Mucosa of rectum (tissue), 2 donors: ENCODE measurements at regions not wholly inside any gene's neighbourhood (a gene's known extent, or its start where the extent isn't known, plus 50 kb on each side); places are given as distances from the start of the nearest gene placed in this dataset.

Experiments
- H3K27ac ChIP-seq, 2 donors: one replicate each; pipeline ENCODE4 v1.7.0; 2013; ENCODE audit warnings: inconsistent platforms in 2 of 2, low read depth in 2 of 2, low read length in 2 of 2
- H3K27me3 ChIP-seq, 2 donors: one replicate each; pipeline ENCODE4 v1.7.0; 2013; ENCODE audit warnings: low read length in 2 of 2; ENCODE audit not compliant: control insufficient read depth in 2 of 2, insufficient read depth in 2 of 2
- H3K36me3 ChIP-seq, 2 donors: one replicate each; pipeline ENCODE4 v1.7.0; 2013; ENCODE audit warnings: low read length in 2 of 2; ENCODE audit not compliant: control insufficient read depth in 2 of 2, insufficient read depth in 2 of 2
- H3K4me1 ChIP-seq, 2 donors: one replicate each; pipeline ENCODE4 v1.7.0; 2013; ENCODE audit warnings: low read length in 2 of 2, mild to moderate bottlenecking in 1 of 2; ENCODE audit not compliant: control insufficient read depth in 2 of 2, insufficient read depth in 2 of 2
- H3K4me3 ChIP-seq, 2 donors: one replicate each; pipeline ENCODE4 v1.7.0; 2013; ENCODE audit warnings: low read length in 2 of 2
- H3K9ac ChIP-seq, 2 donors: one replicate each; pipeline ENCODE4 v1.7.0; 2013; ENCODE audit warnings: low read length in 2 of 2, low read depth in 1 of 2, mild to moderate bottlenecking in 1 of 2
- H3K9me3 ChIP-seq, 2 donors: one replicate each; pipeline ENCODE4 v1.7.0; 2013; ENCODE audit warnings: low read length in 2 of 2; ENCODE audit not compliant: control insufficient read depth in 2 of 2
- donor health status: healthy.
- donor health status: Normal muscosa, but diverticular disease.

- Histone ChIP-seq H3K4me1 (no peaks in the 10 kb centered on the region), H3K27me3 (no peaks in the 10 kb centered on the region), H3K9ac (no peak overlapping the region), H3K4me3 (no peak overlapping the region), H3K27ac (no peak overlapping the region), H3K36me3 (no peaks in the 10 kb centered on the region), H3K9me3 (no peaks in the 10 kb centered on the region)
Observed at GRCh38 chr13:71118779-71119364, 748.1 kb downstream of the DACH1 start.

GRCh38 chr13:71117920-71118319 is 749.1 kb downstream of the DACH1 start:
- no peaks in the 10 kb centered on the region for H3K4me1 ChIP-seq
- no peaks in the 10 kb centered on the region for H3K36me3 ChIP-seq
- no peak overlapping the region for H3K27ac ChIP-seq
- no peak overlapping the region for H3K9ac ChIP-seq
- no peak overlapping the region for H3K4me3 ChIP-seq
- H3K9me3 ChIP-seq = no peaks in the 10 kb centered on the region
- H3K27me3 ChIP-seq = no peaks in the 10 kb centered on the region

GRCh38 chr13:71115301-71115700 is 751.7 kb downstream of the DACH1 start:
- no peak overlapping the region for H3K27ac ChIP-seq
- H3K4me1 ChIP-seq = no peaks in the 10 kb centered on the region
- no peaks in the 10 kb centered on the region for H3K27me3 ChIP-seq
- H3K36me3 ChIP-seq = no peaks in the 10 kb centered on the region
- H3K9me3 ChIP-seq = no peaks in the 10 kb centered on the region
- no peak overlapping the region for H3K9ac ChIP-seq
- no peak overlapping the region for H3K4me3 ChIP-seq

- H3K4me1 ChIP-seq = no peaks in the 10 kb centered on the region
- no peak overlapping the region for H3K27ac ChIP-seq
- no peak overlapping the region for H3K9ac ChIP-seq
- no peak overlapping the region for H3K4me3 ChIP-seq
- H3K36me3 ChIP-seq = no peaks in the 10 kb centered on the region
- no peaks in the 10 kb centered on the region for H3K27me3 ChIP-seq
- H3K9me3 ChIP-seq = no peaks in the 10 kb centered on the region
Observed at GRCh38 chr13:71096421-71096820, 770.6 kb downstream of the DACH1 start.

GRCh38 chr13:71090990-71091389 is 776.0 kb downstream of the DACH1 start:
- H3K27ac ChIP-seq = no peak overlapping the region
- no peak overlapping the region for H3K9ac ChIP-seq
- no peaks in the 10 kb centered on the region for H3K27me3 ChIP-seq
- H3K36me3 ChIP-seq = no peaks in the 10 kb centered on the region
- no peak overlapping the region for H3K4me3 ChIP-seq
- no peaks in the 10 kb centered on the region for H3K9me3 ChIP-seq
- no peaks in the 10 kb centered on the region for H3K4me1 ChIP-seq

DNA sequence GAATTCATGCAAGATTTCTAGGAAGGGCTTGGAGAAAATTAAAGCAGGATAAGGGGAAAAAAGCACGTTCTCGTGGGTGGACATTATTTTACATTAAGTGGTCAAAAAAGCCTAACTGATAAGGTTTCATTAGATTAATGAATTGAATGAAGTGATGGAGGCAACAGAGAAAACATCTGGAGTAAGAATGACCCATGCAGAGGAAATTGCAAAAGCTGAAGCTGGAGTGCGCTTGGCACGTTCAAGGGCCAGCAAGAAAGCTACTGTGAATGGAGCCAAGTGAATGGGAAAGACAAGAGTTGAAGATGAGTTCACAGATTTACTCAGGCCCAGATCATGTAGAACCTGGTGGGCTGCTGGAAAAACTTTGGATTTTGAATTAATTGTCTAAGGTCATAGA is 777.9 kb downstream of the DACH1 start:
- H3K27me3 ChIP-seq = no peaks in the 10 kb centered on the region
- no peak overlapping the region for H3K9ac ChIP-seq
- no peaks in the 10 kb centered on the region for H3K4me1 ChIP-seq
- no peak overlapping the region for H3K4me3 ChIP-seq
- no peaks in the 10 kb centered on the region for H3K9me3 ChIP-seq
- no peak overlapping the region for H3K27ac ChIP-seq
- H3K36me3 ChIP-seq = no peaks in the 10 kb centered on the region

DNA sequence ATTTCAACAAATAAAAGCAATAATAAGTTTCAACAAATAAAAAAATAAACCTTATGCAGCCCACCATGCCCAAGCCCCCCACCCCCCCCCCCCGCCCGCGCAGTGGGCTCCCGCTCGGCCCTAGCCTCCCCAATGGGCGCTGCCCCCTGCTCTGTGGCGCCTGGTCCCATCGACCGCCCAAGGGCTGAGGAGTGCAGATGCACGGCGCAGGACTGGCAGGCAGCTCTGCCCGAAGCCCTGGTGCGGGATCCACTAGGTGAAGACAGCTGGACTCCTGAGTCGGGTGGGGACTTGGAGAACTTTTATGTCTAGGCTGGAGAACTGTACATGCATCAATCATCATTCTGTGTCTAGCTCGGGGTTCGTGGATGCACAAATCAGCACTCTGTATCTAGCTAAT is 779.6 kb downstream of the DACH1 start:
- Histone ChIP-seq H3K36me3 (no peaks in the 10 kb centered on the region), H3K27ac (no peak overlapping the region), H3K4me3 (no peak overlapping the region), H3K9ac (no peak overlapping the region), H3K27me3 (no peaks in the 10 kb centered on the region), H3K9me3 (no peaks in the 10 kb centered on the region), H3K4me1 (no peaks in the 10 kb centered on the region)

DNA sequence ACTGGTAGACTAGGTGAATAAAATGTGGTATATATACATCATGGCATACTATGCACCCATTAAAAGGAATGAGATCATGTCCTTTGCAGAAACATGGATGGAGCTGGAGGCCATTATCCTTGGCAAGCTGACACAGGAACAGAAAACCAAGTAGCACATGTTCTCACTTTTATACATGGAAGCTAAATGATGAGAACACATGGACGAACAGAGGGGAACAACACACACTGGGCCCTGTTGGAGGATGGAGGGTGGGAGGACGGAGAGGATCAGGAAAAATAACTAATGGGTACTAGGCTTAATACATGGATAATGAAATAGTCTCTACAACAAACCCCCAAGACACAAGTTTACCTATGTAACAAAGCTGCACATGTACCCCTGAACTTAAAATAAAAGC is 780.0 kb downstream of the DACH1 start:
- no peaks in the 10 kb centered on the region for H3K27me3 ChIP-seq
- no peak overlapping the region for H3K27ac ChIP-seq
- no peak overlapping the region for H3K9ac ChIP-seq
- no peaks in the 10 kb centered on the region for H3K9me3 ChIP-seq
- no peak overlapping the region for H3K4me3 ChIP-seq
- no peaks in the 10 kb centered on the region for H3K4me1 ChIP-seq
- no peaks in the 10 kb centered on the region for H3K36me3 ChIP-seq

DNA sequence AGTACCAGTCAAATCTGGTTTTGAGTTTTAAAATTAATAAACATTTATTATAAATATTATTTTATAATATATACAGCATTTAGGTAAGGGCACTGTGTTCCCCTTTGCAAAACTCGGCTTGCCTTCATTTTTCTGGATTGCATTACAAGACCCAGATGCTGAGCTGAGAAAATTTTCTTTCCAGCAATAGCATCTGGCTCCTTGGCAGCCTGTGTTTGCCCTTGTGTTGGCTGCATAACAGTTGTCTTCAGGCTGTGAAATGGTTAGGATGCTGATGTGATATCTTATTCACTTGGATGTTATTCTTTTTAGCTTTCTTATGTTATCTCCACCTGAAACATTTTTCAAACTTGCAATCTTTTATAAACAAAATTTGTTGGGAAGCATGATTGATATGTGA is 784.4 kb downstream of the DACH1 start:
- H3K9me3 ChIP-seq = no peaks in the 10 kb centered on the region
- H3K9ac ChIP-seq = no peak overlapping the region
- no peak overlapping the region for H3K27ac ChIP-seq
- no peaks in the 10 kb centered on the region for H3K27me3 ChIP-seq
- H3K36me3 ChIP-seq = no peaks in the 10 kb centered on the region
- H3K4me1 ChIP-seq = no peaks in the 10 kb centered on the region
- no peak overlapping the region for H3K4me3 ChIP-seq

DNA sequence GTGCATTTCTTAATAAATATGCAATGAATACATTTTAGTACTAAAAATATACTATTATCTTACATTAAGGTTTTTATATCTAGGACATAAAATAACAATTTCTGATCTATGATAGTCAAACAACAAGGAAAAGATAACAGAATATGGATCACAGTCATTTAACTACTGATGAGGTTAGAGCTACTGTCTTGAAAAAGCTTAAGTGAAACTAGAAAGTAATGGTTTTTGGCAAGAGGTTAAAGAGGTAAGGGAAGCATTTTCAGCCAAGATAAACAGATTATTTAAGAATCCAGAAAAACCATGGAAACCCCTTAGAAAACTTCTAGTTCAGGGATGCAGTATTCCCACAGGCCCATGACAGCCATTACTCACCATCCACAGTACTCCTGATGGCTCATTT is 787.4 kb downstream of the DACH1 start:
- Histone ChIP-seq H3K4me3 (no peak overlapping the region), H3K9me3 (no peaks in the 10 kb centered on the region), H3K4me1 (no peaks in the 10 kb centered on the region), H3K27me3 (no peaks in the 10 kb centered on the region), H3K9ac (no peak overlapping the region), H3K36me3 (no peaks in the 10 kb centered on the region), H3K27ac (no peak overlapping the region)

DNA sequence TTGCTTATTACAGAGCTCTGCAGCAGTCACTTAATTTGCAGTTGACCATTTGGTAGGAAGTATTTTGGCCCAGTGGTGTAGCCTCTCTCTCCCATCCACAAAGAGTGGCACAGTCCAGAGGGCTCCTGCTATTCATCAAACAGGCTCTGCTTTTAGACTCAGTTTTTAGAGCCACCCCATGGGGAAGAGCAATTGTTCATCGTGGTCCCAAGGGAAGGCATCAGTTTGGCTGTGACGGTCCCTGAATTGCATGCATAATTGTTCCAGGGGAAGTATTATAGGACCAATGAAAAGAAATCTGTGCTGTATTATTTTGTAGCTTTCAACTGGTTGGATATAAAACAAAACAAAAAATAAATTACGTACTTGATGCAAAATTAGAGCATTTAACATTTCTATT is 799.0 kb downstream of the DACH1 start:
- Histone ChIP-seq H3K9ac (no peak overlapping the region), H3K9me3 (no peaks in the 10 kb centered on the region), H3K27me3 (no peaks in the 10 kb centered on the region), H3K27ac (no peak overlapping the region), H3K4me3 (no peak overlapping the region), H3K4me1 (no peaks in the 10 kb centered on the region), H3K36me3 (no peaks in the 10 kb centered on the region)
